ENCODE measurements at regions not wholly inside any gene's neighbourhood (a gene's known extent, or its start where the extent isn't known, plus 50 kb on each side); places are given as distances from the start of the nearest gene placed in this dataset.
"Not testable (repeated sequence)": the region's sequence is repeated elsewhere in the genome, so short reads cannot be mapped to it uniquely, and the experiment has no call there.

- no peak for DNase-seq (ENCODE audit: low spot score)
These were observed 161.6 kb downstream of the GLUL start for GRCh38 chr1:182229921-182230491.

GRCh38 chr1:182229451-182229850, 162.1 kb downstream of the GLUL start:
- DNase-seq (ENCODE audit: low spot score) = no peak

- no peak for DNase-seq (ENCODE audit: low spot score)
These were observed 163.6 kb downstream of the GLUL start for GRCh38 chr1:182227864-182228547.

- no peak for DNase-seq (ENCODE audit: low spot score)
These were observed 165.0 kb downstream of the GLUL start for GRCh38 chr1:182226618-182227017.

- DNase-seq (ENCODE audit: low spot score) = not testable (repeated sequence)
These were observed 164.2 kb upstream of the ZNF648 start for GRCh38 chr1:182225755-182226154.

- DNase-seq (ENCODE audit: low spot score) = not testable (repeated sequence)
These were observed 160.5 kb upstream of the ZNF648 start for GRCh38 chr1:182221990-182222389.

GRCh38 chr1:182221367-182221766, 159.9 kb upstream of the ZNF648 start:
- DNase-seq (ENCODE audit: low spot score) = not testable (repeated sequence)

GRCh38 chr1:182217967-182218366, 156.5 kb upstream of the ZNF648 start:
- DNase-seq (ENCODE audit: low spot score) = no peak

GRCh38 chr1:182217071-182217470, 155.6 kb upstream of the ZNF648 start:
- DNase-seq (ENCODE audit: low spot score) = no peak

GRCh38 chr1:182215764-182216163, 154.3 kb upstream of the ZNF648 start:
- DNase-seq (ENCODE audit: low spot score) = no peak

- DNase-seq (ENCODE audit: low spot score) = no peak
These were observed 151.7 kb upstream of the ZNF648 start for GRCh38 chr1:182213163-182213562.

- DNase-seq (ENCODE audit: low spot score) = no peak
These were observed 149.9 kb upstream of the ZNF648 start for GRCh38 chr1:182211386-182211785.

- DNase-seq (ENCODE audit: low spot score) = no peak
These were observed 148.9 kb upstream of the ZNF648 start for GRCh38 chr1:182210417-182210816.

- no peak for DNase-seq (ENCODE audit: low spot score)
These were observed 145.8 kb upstream of the ZNF648 start for GRCh38 chr1:182207300-182207699.

- no peak for DNase-seq (ENCODE audit: low spot score)
These were observed 145.2 kb upstream of the ZNF648 start for GRCh38 chr1:182206626-182207239.

- DNase-seq (ENCODE audit: low spot score) = no peak
These were observed 144.0 kb upstream of the ZNF648 start for GRCh38 chr1:182205351-182206022.

- DNase-seq (ENCODE audit: low spot score) = no peak
These were observed 141.8 kb upstream of the ZNF648 start for GRCh38 chr1:182203191-182203875.

GRCh38 chr1:182201490-182201889, 140.0 kb upstream of the ZNF648 start:
- DNase-seq (ENCODE audit: low spot score) = not testable (repeated sequence)

- DNase-seq (ENCODE audit: low spot score) = no peak
These were observed 138.7 kb upstream of the ZNF648 start for GRCh38 chr1:182200025-182200812.

- DNase-seq (ENCODE audit: low spot score) = no peak
These were observed 136.6 kb upstream of the ZNF648 start for GRCh38 chr1:182198006-182198605.
